ENCODE measurements at regions not wholly inside any gene's neighbourhood (a gene's known extent, or its start where the extent isn't known, plus 50 kb on each side); places are given as distances from the start of the nearest gene placed in this dataset.

GRCh38 chr12:91490667-91491311, 308.2 kb upstream of the DCN start:
- Histone ChIP-seq H3K4me1 (no peaks in the 10 kb centered on the region), H3K27me3 (no peaks in the 10 kb centered on the region), H3K9me3 (no peaks in the 10 kb centered on the region), H3K27ac (no peak overlapping the region), H3K36me3 (no peaks in the 10 kb centered on the region), H3K4me3 (no peak overlapping the region)
- DNase-seq (ENCODE audit: extremely low spot score in 2 of 2) = no peak
- intact Hi-C loops (cut with DNase I) = no loop called here
- no peak for TF ChIP-seq POLR2A (IDR thresholded peaks at IDR 0.05)
- no peak for TF ChIP-seq POLR2AphosphoS5 (IDR thresholded peaks at IDR 0.05; ENCODE audit: insufficient read depth in 1 of 2, low read depth in 1 of 2)
- TF ChIP-seq CTCF (IDR thresholded peaks at IDR 0.05) = no peak

- H3K27ac ChIP-seq = no peak overlapping the region
- no peak for TF ChIP-seq CTCF (IDR thresholded peaks at IDR 0.05)
- TF ChIP-seq POLR2AphosphoS5 (IDR thresholded peaks at IDR 0.05; ENCODE audit: insufficient read depth in 1 of 2, low read depth in 1 of 2) = no peak
- no peak for TF ChIP-seq POLR2A (IDR thresholded peaks at IDR 0.05)
- DNase-seq (ENCODE audit: extremely low spot score in 2 of 2) = no peak
- no peaks in the 10 kb centered on the region for H3K4me1 ChIP-seq
- H3K4me3 ChIP-seq = no peak overlapping the region
- no peaks in the 10 kb centered on the region for H3K27me3 ChIP-seq
- no peaks in the 10 kb centered on the region for H3K36me3 ChIP-seq
- H3K9me3 ChIP-seq = no peaks in the 10 kb centered on the region
- intact Hi-C loops (cut with DNase I) = no loop called here
Observed at GRCh38 chr12:91483471-91483985, 300.9 kb upstream of the DCN start.

- intact Hi-C loops (cut with DNase I) = no loop called here
- H3K4me1 ChIP-seq = no peaks in the 10 kb centered on the region
- no peaks in the 10 kb centered on the region for H3K36me3 ChIP-seq
- no peak overlapping the region for H3K27ac ChIP-seq
- no peaks in the 10 kb centered on the region for H3K9me3 ChIP-seq
- no peaks in the 10 kb centered on the region for H3K27me3 ChIP-seq
- H3K4me3 ChIP-seq = no peak overlapping the region
- TF ChIP-seq CTCF (IDR thresholded peaks at IDR 0.05) = no peak
- TF ChIP-seq POLR2A (IDR thresholded peaks at IDR 0.05) = no peak
- TF ChIP-seq POLR2AphosphoS5 (IDR thresholded peaks at IDR 0.05; ENCODE audit: insufficient read depth in 1 of 2, low read depth in 1 of 2) = no peak
- no peak for DNase-seq (ENCODE audit: extremely low spot score in 2 of 2)
Observed at GRCh38 chr12:91482231-91482630, 299.6 kb upstream of the DCN start.

- no peak overlapping the region for H3K27ac ChIP-seq
- no peaks in the 10 kb centered on the region for H3K9me3 ChIP-seq
- no peak for DNase-seq (ENCODE audit: extremely low spot score in 2 of 2)
- H3K4me3 ChIP-seq = no peak overlapping the region
- H3K36me3 ChIP-seq = no peaks in the 10 kb centered on the region
- no peaks in the 10 kb centered on the region for H3K27me3 ChIP-seq
- TF ChIP-seq POLR2AphosphoS5 (IDR thresholded peaks at IDR 0.05; ENCODE audit: insufficient read depth in 1 of 2, low read depth in 1 of 2) = no peak
- no peak for TF ChIP-seq CTCF (IDR thresholded peaks at IDR 0.05)
- TF ChIP-seq POLR2A (IDR thresholded peaks at IDR 0.05) = no peak
- intact Hi-C loops (cut with DNase I) = no loop called here
- no peaks in the 10 kb centered on the region for H3K4me1 ChIP-seq
Observed at GRCh38 chr12:91478500-91478899, 295.9 kb upstream of the DCN start.

- no peak for DNase-seq (ENCODE audit: extremely low spot score in 2 of 2)
- no peaks in the 10 kb centered on the region for H3K36me3 ChIP-seq
- no peaks in the 10 kb centered on the region for H3K4me1 ChIP-seq
- H3K27me3 ChIP-seq = no peaks in the 10 kb centered on the region
- TF ChIP-seq POLR2AphosphoS5 (IDR thresholded peaks at IDR 0.05; ENCODE audit: insufficient read depth in 1 of 2, low read depth in 1 of 2) (no peak), POLR2A (IDR thresholded peaks at IDR 0.05) (no peak), CTCF (IDR thresholded peaks at IDR 0.05) (no peak)
- H3K9me3 ChIP-seq = no peaks in the 10 kb centered on the region
- intact Hi-C loops (cut with DNase I) = no loop called here
- no peak overlapping the region for H3K27ac ChIP-seq
- H3K4me3 ChIP-seq = no peak overlapping the region
Observed at GRCh38 chr12:91467686-91468085, 285.1 kb upstream of the DCN start.
